H1 (cell line): ENCODE measurements at regions not wholly inside any gene's neighbourhood (a gene's known extent, or its start where the extent isn't known, plus 50 kb on each side); places are given as distances from the start of the nearest gene placed in this dataset.

Experiments used
- BRCA1 ChIP-seq: IDR thresholded peaks from 2 replicates; pipeline ENCODE4 v1.6.1; 2012; ENCODE audit warnings: low read depth, low read length, improper control_type of control experiment
- TEAD4 ChIP-seq: IDR thresholded peaks from 2 replicates; pipeline ENCODE4 v1.6.1; 2012; ENCODE audit warnings: low read depth, low read length, inconsistent platforms, mixed read lengths
- TF ChIP-seq, protein P1 (sequence below): fragments of 300-600 bp; sonication (generic); IDR thresholded peaks from 2 replicates; pipeline ENCODE4 v1.7.1; 2012; ENCODE audit warnings: low read length, moderate library complexity, mild to moderate bottlenecking, inconsistent platforms; ENCODE audit not compliant: insufficient replicate concordance
- TF ChIP-seq, protein P2 (sequence below): IDR thresholded peaks from 2 replicates; pipeline ENCODE4 v1.6.1; 2012; ENCODE audit warnings: low read length, inconsistent platforms

DNA sequence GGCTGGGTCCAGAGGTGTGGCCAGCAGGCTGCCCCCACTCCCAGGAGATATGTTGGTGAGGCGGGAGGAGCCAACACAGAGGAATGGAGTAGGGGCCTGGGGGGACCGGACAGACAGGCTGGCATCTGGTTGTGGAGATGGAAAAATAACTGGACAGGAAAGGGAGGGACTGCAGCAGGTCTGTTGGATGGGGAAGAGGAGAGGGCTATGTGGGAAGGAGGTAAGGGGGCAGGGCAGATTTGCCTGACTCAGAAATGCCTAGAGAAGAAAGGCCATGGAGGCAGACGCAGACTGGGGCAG, 160.4 kb downstream of the TRIM29 start (continued):
- TF ChIP-seq TEAD4 (no peak), BRCA1 (no peak)
- TF ChIP-seq, protein P1, sequence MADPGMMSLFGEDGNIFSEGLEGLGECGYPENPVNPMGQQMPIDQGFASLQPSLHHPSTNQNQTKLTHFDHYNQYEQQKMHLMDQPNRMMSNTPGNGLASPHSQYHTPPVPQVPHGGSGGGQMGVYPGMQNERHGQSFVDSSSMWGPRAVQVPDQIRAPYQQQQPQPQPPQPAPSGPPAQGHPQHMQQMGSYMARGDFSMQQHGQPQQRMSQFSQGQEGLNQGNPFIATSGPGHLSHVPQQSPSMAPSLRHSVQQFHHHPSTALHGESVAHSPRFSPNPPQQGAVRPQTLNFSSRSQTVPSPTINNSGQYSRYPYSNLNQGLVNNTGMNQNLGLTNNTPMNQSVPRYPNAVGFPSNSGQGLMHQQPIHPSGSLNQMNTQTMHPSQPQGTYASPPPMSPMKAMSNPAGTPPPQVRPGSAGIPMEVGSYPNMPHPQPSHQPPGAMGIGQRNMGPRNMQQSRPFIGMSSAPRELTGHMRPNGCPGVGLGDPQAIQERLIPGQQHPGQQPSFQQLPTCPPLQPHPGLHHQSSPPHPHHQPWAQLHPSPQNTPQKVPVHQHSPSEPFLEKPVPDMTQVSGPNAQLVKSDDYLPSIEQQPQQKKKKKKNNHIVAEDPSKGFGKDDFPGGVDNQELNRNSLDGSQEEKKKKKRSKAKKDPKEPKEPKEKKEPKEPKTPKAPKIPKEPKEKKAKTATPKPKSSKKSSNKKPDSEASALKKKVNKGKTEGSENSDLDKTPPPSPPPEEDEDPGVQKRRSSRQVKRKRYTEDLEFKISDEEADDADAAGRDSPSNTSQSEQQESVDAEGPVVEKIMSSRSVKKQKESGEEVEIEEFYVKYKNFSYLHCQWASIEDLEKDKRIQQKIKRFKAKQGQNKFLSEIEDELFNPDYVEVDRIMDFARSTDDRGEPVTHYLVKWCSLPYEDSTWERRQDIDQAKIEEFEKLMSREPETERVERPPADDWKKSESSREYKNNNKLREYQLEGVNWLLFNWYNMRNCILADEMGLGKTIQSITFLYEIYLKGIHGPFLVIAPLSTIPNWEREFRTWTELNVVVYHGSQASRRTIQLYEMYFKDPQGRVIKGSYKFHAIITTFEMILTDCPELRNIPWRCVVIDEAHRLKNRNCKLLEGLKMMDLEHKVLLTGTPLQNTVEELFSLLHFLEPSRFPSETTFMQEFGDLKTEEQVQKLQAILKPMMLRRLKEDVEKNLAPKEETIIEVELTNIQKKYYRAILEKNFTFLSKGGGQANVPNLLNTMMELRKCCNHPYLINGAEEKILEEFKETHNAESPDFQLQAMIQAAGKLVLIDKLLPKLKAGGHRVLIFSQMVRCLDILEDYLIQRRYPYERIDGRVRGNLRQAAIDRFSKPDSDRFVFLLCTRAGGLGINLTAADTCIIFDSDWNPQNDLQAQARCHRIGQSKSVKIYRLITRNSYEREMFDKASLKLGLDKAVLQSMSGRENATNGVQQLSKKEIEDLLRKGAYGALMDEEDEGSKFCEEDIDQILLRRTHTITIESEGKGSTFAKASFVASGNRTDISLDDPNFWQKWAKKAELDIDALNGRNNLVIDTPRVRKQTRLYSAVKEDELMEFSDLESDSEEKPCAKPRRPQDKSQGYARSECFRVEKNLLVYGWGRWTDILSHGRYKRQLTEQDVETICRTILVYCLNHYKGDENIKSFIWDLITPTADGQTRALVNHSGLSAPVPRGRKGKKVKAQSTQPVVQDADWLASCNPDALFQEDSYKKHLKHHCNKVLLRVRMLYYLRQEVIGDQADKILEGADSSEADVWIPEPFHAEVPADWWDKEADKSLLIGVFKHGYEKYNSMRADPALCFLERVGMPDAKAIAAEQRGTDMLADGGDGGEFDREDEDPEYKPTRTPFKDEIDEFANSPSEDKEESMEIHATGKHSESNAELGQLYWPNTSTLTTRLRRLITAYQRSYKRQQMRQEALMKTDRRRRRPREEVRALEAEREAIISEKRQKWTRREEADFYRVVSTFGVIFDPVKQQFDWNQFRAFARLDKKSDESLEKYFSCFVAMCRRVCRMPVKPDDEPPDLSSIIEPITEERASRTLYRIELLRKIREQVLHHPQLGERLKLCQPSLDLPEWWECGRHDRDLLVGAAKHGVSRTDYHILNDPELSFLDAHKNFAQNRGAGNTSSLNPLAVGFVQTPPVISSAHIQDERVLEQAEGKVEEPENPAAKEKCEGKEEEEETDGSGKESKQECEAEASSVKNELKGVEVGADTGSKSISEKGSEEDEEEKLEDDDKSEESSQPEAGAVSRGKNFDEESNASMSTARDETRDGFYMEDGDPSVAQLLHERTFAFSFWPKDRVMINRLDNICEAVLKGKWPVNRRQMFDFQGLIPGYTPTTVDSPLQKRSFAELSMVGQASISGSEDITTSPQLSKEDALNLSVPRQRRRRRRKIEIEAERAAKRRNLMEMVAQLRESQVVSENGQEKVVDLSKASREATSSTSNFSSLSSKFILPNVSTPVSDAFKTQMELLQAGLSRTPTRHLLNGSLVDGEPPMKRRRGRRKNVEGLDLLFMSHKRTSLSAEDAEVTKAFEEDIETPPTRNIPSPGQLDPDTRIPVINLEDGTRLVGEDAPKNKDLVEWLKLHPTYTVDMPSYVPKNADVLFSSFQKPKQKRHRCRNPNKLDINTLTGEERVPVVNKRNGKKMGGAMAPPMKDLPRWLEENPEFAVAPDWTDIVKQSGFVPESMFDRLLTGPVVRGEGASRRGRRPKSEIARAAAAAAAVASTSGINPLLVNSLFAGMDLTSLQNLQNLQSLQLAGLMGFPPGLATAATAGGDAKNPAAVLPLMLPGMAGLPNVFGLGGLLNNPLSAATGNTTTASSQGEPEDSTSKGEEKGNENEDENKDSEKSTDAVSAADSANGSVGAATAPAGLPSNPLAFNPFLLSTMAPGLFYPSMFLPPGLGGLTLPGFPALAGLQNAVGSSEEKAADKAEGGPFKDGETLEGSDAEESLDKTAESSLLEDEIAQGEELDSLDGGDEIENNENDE, result no peak
- TF ChIP-seq, protein P2, sequence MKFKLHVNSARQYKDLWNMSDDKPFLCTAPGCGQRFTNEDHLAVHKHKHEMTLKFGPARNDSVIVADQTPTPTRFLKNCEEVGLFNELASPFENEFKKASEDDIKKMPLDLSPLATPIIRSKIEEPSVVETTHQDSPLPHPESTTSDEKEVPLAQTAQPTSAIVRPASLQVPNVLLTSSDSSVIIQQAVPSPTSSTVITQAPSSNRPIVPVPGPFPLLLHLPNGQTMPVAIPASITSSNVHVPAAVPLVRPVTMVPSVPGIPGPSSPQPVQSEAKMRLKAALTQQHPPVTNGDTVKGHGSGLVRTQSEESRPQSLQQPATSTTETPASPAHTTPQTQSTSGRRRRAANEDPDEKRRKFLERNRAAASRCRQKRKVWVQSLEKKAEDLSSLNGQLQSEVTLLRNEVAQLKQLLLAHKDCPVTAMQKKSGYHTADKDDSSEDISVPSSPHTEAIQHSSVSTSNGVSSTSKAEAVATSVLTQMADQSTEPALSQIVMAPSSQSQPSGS, result no peak
- TF ChIP-seq, all 59 proteins: peak for 0
